Right lobe of liver (tissue), 6 donors: ENCODE measurements at regions not wholly inside any gene's neighbourhood (a gene's known extent, or its start where the extent isn't known, plus 50 kb on each side); places are given as distances from the start of the nearest gene placed in this dataset.

ENCODE experiments used
- ATAC-seq, 4 donors: fragments of 200-7000 bp; cut with Tn5 transposase; one replicate each; pipeline ENCODE4 v1.9.1; 2020; ENCODE audit warnings: mild to moderate bottlenecking in 4 of 4, moderate library complexity in 4 of 4
- DNase-seq, 3 donors: peaks; one replicate each; pipeline ENCODE4 v3.0.0-alpha.2; 2020
- H3K27ac ChIP-seq, 3 donors: fragments of 200-600 bp; one replicate each; pipeline ENCODE4 v1.8.0; 2022
- H3K27me3 ChIP-seq, 2 donors: fragments of 200-600 bp; one replicate each; pipeline ENCODE4 v1.8.0; 2022
- H3K36me3 ChIP-seq, 4 donors: fragments of 200-600 bp; sonication (generic) in 1 of 4; one replicate each; pipeline versions ENCODE4 v1.5.1 to v1.8.0; 2017 to 2022; ENCODE audit warnings: control low read depth in 1 of 4
- H3K4me1 ChIP-seq, 4 donors: fragments of 200-600 bp; sonication (generic) in 1 of 4; one replicate each; pipeline versions ENCODE4 v1.5.1 to v1.8.0; 2017 to 2022; ENCODE audit warnings: control low read depth in 1 of 4
- H3K4me3 ChIP-seq, 3 donors: fragments of 200-600 bp; one replicate each; pipeline ENCODE4 v1.8.0; 2022
- H3K9me3 ChIP-seq, 4 donors: fragments of 200-600 bp; sonication (generic) in 1 of 4; one replicate each; pipeline versions ENCODE4 v1.5.1 to v1.8.0; 2017 to 2022; ENCODE audit warnings: control low read depth in 1 of 4
- POLR2A ChIP-seq: fragments of 450-650 bp; IDR thresholded peaks from one replicate; pipeline ENCODE4 v1.6.1; 2017; ENCODE audit warnings: antibody characterized with exemption, mild to moderate bottlenecking
- WGBS: methylation state at CpG from one replicate; pipeline ENCODE4 v1.1.6; 2018; ENCODE audit warnings: low coverage, low lambda C conversion rate; ENCODE audit not compliant: insufficient coverage; ENCODE audit errors: missing lambda C conversion rate; 5-methylcytosine and 5-hydroxymethylcytosine counted together
- intact Hi-C, 2 donors: fragments of 100-400 bp; cut with DNase I; formaldehyde crosslinking; loops; one replicate each; pipeline versions ENCODE4 v1.11.2 to v1.14.1; 2022
- TF ChIP-seq, protein P1 (sequence below), 4 donors: fragments of 200-600 bp in 3 of 4; fragments of 450-650 bp in 1 of 4; IDR thresholded peaks; one replicate each; pipeline versions ENCODE4 v1.5.1 to v1.8.0; 2016 to 2022; ENCODE audit warnings: antibody characterized with exemption in 4 of 4, mild to moderate bottlenecking in 2 of 4
- donor health status: DM: no; HTN: yes; CAD: no.
- donor health status: DM: no; HTN: no; CAD: no.
- donor health status: DM: no; HTN: no; CAD: no.
- donor health status: DM: no; HTN: yes; CAD: no.
- donor health status: DM: no; HTN: yes; CAD: no.

GRCh38 chr5:57681942-57682341, 199.3 kb upstream of the ACTBL2 start:
- Histone ChIP-seq H3K27ac (no peak overlapping the region), H3K4me1 (peaks cover 0 to 3% (median 0%) of the 10 kb centered on the region in 4 donors), H3K4me3 (no peak overlapping the region), H3K9me3 (no peaks in the 10 kb centered on the region), H3K27me3 (no peaks in the 10 kb centered on the region), H3K36me3 (no peaks in the 10 kb centered on the region)
- ATAC-seq (no peak), DNase-seq (no peak)
- TF ChIP-seq, protein P1, sequence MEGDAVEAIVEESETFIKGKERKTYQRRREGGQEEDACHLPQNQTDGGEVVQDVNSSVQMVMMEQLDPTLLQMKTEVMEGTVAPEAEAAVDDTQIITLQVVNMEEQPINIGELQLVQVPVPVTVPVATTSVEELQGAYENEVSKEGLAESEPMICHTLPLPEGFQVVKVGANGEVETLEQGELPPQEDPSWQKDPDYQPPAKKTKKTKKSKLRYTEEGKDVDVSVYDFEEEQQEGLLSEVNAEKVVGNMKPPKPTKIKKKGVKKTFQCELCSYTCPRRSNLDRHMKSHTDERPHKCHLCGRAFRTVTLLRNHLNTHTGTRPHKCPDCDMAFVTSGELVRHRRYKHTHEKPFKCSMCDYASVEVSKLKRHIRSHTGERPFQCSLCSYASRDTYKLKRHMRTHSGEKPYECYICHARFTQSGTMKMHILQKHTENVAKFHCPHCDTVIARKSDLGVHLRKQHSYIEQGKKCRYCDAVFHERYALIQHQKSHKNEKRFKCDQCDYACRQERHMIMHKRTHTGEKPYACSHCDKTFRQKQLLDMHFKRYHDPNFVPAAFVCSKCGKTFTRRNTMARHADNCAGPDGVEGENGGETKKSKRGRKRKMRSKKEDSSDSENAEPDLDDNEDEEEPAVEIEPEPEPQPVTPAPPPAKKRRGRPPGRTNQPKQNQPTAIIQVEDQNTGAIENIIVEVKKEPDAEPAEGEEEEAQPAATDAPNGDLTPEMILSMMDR (IDR thresholded peaks at IDR 0.05), result no peak
- TF ChIP-seq POLR2A, result no peak
- intact Hi-C loops, result no loop called here
- 97% methylated on average over 3 of the region's 3 CpGs for WGBS

DNA sequence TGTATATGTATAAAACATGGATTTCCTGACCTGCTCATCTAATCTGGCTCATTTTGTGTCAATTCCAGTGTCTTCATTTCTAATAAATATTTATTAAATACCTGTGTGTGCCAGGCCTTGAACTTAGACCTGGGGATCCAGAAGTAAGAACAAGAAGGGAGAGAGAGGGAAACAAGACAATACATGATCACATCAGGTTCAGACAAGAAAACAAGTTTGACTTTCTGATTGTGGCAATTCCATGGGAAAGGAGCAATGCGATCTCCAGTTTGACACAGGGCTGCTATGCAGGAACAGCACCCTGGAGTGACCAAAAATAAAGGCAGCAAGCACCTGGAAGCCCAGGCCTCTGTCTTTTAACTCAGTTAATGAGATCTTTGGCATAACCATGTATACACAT, 198.1 kb upstream of the ACTBL2 start:
- WGBS, result 100% methylated on average over 1 of the region's 1 CpG
- H3K9me3 ChIP-seq, result no peaks in the 10 kb centered on the region
- ATAC-seq (no peak), DNase-seq (no peak)
- no peaks in the 10 kb centered on the region for H3K27me3 ChIP-seq
- intact Hi-C loops, result no loop called here
- H3K4me3 ChIP-seq, result no peak overlapping the region
- no peaks in the 10 kb centered on the region for H3K36me3 ChIP-seq
- TF ChIP-seq POLR2A, result no peak
- TF ChIP-seq, protein P1 (IDR thresholded peaks at IDR 0.05), result no peak
- H3K27ac ChIP-seq, result no peak overlapping the region
- H3K4me1 ChIP-seq, result peaks cover 0 to 3% (median 0%) of the 10 kb centered on the region in 4 donors

DNA sequence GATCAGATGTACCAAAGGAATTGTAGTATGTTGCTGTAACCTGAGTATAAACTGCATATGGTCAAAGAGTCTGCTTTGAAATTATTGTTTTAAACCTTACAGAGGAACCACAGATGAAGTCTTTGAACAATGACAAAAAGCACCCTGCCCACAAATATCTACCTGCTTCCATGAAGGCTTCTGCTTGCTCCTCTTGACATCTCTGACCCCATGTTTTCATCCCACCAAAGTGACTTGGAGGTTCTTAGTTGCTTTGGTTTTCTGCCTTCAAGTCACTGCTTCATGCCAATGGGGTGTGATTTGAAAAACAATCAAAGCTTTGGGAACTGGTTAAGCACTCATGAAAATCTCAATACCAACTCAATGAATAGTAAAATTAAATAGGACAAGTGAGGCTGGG, 194.6 kb upstream of the ACTBL2 start:
- Histone ChIP-seq H3K27me3 (no peaks in the 10 kb centered on the region), H3K4me3 (no peak overlapping the region), H3K4me1 (no peaks in the 10 kb centered on the region), H3K36me3 (no peaks in the 10 kb centered on the region), H3K9me3 (no peaks in the 10 kb centered on the region), H3K27ac (no peak overlapping the region)
- TF ChIP-seq, protein P1 (IDR thresholded peaks at IDR 0.05), result no peak
- no peak for TF ChIP-seq POLR2A
- intact Hi-C loops, result no loop called here
- DNase-seq (no peak), ATAC-seq (no peak)

DNA sequence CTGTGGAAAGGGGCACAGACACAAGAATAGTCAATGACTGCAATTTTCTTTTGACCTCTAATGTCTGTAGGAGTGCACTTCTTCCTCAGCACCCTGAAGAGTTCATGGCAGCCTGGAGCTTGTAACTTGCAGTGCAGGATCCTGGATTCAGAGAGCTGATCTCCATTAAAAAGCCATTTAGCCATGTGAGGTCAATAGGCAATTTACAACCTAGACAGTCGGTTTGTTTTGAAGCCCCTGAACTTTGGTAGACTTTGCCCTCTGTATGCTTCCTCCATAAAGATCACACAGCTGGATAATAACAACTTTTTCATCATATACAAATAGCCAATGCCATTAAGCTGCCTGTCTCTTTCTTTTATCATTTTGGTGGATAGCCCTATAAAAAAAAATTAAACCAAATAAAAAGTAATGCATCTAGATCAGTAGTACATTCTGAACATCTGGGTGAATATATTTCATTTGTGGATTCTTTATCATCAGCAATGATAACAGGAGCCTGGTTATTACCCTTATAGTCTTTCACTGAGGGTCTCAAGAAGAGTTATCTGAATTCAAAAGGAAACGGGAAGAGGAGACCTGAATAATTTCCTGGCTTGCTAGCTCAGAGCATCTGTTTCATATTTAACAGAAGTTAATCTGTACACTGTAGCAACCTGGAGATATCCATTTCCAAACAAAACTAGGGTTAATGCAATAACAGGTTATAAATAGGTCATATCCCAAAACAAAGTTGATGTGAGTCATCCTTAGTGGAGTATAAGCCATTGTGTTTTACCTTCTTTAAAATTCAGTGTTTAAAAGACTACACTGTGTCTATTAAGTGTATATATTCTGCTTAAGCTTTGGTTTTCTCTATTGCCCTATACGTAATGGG, 193.8 kb upstream of the ACTBL2 start:
- intact Hi-C loops, result no loop called here
- Histone ChIP-seq H3K4me1 (no peaks in the 10 kb centered on the region), H3K36me3 (no peaks in the 10 kb centered on the region), H3K27me3 (no peaks in the 10 kb centered on the region), H3K4me3 (no peak overlapping the region), H3K9me3 (no peaks in the 10 kb centered on the region), H3K27ac (no peak overlapping the region)
- TF ChIP-seq, protein P1 (IDR thresholded peaks at IDR 0.05), result no peak
- TF ChIP-seq POLR2A, result no peak
- ATAC-seq, result peak in 1 of 4 donors; percentile 48
- DNase-seq, result no peak
- 76% methylated on average over 3 of the region's 3 CpGs for WGBS
